GM10266 (cell line): ENCODE measurements at regions not wholly inside any gene's neighbourhood (a gene's known extent, or its start where the extent isn't known, plus 50 kb on each side); places are given as distances from the start of the nearest gene placed in this dataset.

ENCODE experiments used
- DNase-seq: peaks from one replicate; pipeline ENCODE4 v3.0.0; 2012; ENCODE audit errors: extremely low spot score
- TF ChIP-seq, protein P1 (sequence below): IDR thresholded peaks from 2 replicates; pipeline ENCODE4 v1.5.1; 2012; ENCODE audit warnings: mild to moderate bottlenecking, low read depth; ENCODE audit not compliant: control insufficient read depth, insufficient read depth; ENCODE audit errors: missing control alignments

DNA sequence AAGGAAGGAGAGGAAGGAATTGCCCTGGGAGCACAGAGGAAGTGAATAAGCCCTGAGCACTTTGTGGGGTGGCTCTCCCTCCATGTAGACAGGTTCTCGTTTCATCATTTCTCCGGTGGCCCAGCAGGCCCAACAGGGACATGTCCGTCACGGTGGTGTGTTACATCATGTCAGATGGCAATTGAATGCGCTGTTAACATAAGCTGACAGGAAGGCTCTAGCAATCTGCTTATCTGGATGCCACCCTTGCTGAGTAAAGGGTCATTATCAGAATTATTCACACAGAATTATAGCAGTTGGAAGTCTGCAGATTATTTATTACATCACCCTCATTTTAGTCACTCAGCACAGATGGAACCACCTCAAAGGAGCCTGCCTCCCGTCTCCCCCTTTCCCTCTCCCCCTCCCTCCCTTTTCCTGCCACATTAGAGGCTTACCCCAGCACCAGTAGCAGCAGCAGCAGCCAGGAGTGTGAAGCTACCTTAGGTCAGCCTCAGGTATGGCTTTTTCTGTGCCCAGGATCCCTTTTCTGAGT is 124.3 kb upstream of the TRIM2 start:
- DNase-seq = no peak
- TF ChIP-seq, protein P1, sequence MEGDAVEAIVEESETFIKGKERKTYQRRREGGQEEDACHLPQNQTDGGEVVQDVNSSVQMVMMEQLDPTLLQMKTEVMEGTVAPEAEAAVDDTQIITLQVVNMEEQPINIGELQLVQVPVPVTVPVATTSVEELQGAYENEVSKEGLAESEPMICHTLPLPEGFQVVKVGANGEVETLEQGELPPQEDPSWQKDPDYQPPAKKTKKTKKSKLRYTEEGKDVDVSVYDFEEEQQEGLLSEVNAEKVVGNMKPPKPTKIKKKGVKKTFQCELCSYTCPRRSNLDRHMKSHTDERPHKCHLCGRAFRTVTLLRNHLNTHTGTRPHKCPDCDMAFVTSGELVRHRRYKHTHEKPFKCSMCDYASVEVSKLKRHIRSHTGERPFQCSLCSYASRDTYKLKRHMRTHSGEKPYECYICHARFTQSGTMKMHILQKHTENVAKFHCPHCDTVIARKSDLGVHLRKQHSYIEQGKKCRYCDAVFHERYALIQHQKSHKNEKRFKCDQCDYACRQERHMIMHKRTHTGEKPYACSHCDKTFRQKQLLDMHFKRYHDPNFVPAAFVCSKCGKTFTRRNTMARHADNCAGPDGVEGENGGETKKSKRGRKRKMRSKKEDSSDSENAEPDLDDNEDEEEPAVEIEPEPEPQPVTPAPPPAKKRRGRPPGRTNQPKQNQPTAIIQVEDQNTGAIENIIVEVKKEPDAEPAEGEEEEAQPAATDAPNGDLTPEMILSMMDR = no peak

DNA sequence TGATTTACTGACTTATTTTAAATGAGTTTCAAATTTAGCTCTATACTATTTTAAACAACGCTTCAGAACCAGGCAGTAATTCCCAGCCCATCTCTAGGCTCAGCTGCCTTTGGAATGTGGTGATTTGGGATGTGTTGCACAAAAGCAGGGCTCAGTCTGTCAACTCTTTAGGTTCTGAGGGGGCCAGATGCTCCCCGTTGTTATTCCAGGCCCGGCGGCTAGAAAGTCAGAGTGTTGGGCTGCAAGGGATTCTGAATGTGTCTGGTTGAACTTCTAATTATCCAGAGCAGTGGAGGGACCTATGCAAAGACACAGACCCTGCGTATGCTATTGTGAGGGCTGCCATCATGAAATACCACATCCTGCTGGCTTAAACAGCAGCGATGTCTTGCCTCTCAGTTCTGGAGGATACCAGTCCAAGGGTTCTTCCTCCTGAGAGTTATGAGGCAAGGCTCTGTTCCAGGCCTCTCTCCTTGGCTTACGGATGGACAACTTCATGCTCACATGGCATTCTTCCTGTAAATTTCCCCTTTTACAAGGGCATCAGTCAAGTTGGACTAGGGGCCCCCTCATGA is 123.2 kb upstream of the TRIM2 start:
- TF ChIP-seq, protein P1 = no peak
- DNase-seq = no peak

DNA sequence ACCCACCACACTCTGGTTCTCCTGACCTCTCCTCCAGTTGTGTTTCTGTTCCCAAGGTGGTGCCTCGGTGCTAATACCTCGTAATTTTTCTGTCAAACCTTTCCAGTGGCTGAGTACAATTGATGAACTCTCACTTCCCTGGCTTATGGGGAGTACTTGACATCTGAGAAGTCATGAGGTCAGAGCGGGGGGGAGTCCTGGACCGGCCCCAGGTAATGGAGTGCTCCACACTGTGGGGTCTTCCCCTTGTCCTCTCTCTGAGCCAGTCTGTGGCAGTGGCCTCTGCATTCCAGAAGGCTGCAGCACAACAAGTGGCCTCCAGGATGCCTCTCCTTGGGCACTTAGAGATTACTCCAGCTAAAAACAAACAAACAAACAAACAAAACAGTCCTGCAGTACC is 122.5 kb upstream of the TRIM2 start:
- TF ChIP-seq, protein P1 = no peak
- no peak for DNase-seq

DNA sequence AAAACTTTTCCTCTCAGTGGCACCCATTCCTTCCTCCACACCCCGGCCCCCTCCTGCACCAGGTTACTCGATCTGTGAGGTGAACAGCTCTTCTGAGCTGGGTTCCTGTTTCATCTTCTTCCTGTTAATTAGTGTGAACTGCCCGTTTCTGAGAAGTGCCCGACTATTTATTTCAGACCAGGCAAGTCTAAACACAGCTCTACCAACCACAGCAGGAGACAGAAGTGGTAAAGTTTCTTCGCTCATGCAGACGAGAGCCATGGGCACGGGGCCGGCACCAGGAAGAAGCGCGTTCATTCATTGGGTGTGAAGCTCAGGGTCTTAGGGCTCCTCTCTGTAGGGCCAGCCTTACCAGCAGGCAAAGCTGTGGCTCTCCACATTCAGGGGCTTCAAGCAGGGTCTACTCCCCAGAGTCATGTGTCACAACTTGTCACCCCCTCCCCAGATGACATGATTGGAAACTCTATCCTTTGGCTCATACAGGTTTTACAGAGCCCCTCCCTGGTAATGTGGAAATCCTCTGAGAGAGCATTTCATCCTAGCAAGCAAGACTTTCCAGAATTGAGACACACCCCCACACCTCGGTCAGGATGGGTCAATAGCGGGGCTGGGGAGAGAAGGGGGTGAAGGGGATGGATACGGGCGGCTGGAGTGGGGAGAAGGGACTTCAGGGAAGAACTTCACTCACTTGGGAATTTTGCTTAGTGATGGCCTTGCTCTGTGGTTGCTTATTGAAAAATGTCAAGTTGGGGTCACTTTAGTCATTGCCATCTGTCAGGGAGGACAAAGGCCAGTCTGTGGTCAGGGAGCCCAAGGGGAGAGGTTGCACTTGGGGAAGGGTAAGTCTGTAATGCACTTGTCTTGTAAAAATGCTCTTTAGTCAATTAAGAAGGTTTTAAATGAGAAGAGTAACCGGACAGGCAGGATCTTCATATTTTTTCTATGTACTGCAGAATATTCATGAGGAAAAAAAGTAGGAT is 121.6 kb upstream of the TRIM2 start:
- DNase-seq = no peak
- TF ChIP-seq, protein P1 = no peak

DNA sequence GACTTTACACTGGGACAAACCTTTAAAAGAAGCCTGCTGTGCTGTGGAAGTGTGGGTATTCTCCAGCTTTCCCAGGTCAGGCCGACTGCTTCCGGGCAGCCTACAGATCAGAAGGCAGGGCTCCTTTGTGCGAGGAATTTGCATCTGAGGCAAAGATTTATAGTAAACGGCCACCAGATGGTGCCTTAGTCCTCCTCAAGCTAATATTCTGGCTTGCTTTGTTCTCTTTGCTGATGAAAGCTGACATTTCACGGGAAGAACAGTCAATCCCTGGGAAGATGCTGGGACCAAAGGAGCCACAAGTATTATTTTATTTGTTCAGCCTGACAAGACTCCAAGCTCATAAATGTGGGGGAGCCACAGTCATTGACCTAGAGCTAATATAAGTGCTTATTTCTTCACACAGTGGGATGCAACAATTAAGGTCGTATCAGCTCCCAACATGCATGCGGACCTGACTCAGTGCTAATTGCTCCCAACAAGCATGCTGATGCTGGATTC is 120.7 kb upstream of the TRIM2 start:
- TF ChIP-seq, protein P1 = peak; percentile 54
- peak; percentile 67 for DNase-seq

DNA sequence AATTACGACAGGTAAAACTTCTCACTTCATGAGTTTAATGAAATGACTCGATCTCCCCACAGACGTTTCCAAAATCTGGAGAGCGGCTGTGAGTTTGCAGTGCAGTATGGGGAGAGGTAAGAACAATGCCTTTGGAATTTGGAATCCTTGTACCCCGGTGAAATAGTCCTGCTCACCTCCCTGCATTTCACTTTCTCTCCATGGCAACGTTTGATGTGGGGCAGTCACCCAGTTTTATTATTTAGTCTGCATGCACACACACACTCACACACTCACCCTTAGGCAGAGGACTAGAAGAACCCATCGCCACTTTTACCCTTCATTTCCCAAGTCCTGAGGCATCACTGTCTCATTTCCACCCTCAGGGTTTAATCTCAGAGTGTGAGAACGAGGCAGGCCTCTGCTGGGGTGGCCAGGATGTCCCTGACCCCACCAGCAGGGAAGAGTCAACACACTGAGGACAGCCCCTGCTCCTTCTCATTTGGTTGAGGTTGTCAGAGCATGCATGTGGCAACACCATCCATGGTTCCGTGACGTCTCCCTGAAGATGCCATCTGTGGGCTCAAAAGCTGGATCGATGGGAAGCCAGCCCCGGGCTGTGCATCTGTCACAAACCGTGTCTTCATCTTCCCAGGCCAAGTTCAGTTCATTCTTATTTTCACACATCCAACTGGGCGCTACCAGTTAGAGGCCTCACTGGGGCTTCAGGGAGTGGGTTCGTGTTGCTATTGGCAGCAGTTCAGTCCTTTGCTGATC is 119.8 kb upstream of the TRIM2 start:
- DNase-seq = no peak
- TF ChIP-seq, protein P1 = no peak
